ENCODE measurements at regions not wholly inside any gene's neighbourhood (a gene's known extent, or its start where the extent isn't known, plus 50 kb on each side); places are given as distances from the start of the nearest gene placed in this dataset.

GRCh38 chr18:71966791-71967190 is 577.4 kb downstream of the CBLN2 start:
- H3K9ac ChIP-seq (ENCODE audit: insufficient read depth, low read depth, low read length), result no peak overlapping the region
- intact Hi-C loops (cut with micrococcal nuclease; ENCODE audit: unreplicated experiment) (no loop called here), in situ Hi-C loops (cut with HindIII; ENCODE audit: extremely low pct_ligation_motif_present, low pct_unique_long_range_greater_than_20kb) (no loop called here)
- no peaks in the 10 kb centered on the region for H3K36me3 ChIP-seq (replicated peaks in 1 of 2; ENCODE audit: control insufficient read depth in 1 of 2, insufficient read depth in 2 of 2, low read length in 2 of 2)
- no peaks in the 10 kb centered on the region for H3K4me1 ChIP-seq (ENCODE audit: insufficient read depth, low read length)
- no peak for ATAC-seq
- H3K4me2 ChIP-seq (ENCODE audit: low read depth, low read length), result no peak overlapping the region
- no peaks in the 10 kb centered on the region for H3K27me3 ChIP-seq (ENCODE audit: control insufficient read depth in 1 of 2, insufficient read depth in 2 of 2, low read length in 2 of 2)
- no peak overlapping the region for H3K4me3 ChIP-seq (replicated peaks in 1 of 3; ENCODE audit: insufficient read depth in 1 of 3, low read depth in 2 of 3, low read length in 3 of 3)
- TF ChIP-seq TP53 (CRISPR knock-in tag; conservative IDR thresholded peaks at IDR 0.05), result no peak
- no peak for TF ChIP-seq ZZZ3 (CRISPR knock-in tag; IDR thresholded peaks at IDR 0.05; ENCODE audit: borderline replicate concordance)
- no peaks in the 10 kb centered on the region for H4K20me1 ChIP-seq (ENCODE audit: insufficient read depth, low read length)
- no peak for DNase-seq (ENCODE audit: low spot score)
- BruUV-seq (replicated peaks), result no TSS peak
- CTCF ChIA-PET (ENCODE audit: low intra/inter-chr PET ratio, low total read pairs), result no interaction called here
- POLR2A ChIA-PET, result no interaction called here
- H3K79me2 ChIP-seq (ENCODE audit: insufficient read depth, low read length), result no peaks in the 10 kb centered on the region
- H3K27ac ChIP-seq (ENCODE audit: extremely low read length, insufficient read depth, low read length), result no peak overlapping the region
- H3K9me3 ChIP-seq (ENCODE audit: low read length), result peaks cover 26% of the 10 kb centered on the region
- FAIRE-seq, result no peak
- H2AFZ ChIP-seq (ENCODE audit: low read length), result no peak overlapping the region

DNA sequence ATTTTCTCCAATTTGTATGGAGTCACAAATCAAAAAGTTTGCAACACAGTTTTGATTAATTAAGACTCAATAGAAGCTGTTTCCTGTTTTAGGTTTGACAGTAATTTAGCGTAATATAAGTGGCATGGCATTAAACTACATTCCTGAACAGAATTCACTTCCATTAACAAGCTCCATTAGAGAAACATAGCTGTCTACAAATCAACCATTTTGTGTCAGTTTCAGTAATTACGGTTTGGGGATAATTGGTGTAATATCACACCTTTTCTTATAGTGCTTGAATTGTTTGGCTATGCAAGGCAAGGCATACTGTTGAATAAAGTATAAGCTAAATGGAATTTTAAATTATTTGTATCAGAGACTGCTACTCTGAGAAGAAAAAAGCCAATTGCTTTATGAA is 585.5 kb downstream of the CBLN2 start:
- Histone ChIP-seq H3K9me3 (ENCODE audit: low read length) (peaks cover 5% of the 10 kb centered on the region; the same call in 1 of the 2 replicates), H3K79me2 (ENCODE audit: insufficient read depth, low read length) (no peaks in the 10 kb centered on the region), H3K27ac (ENCODE audit: extremely low read length, insufficient read depth, low read length) (no peak overlapping the region), H3K9ac (ENCODE audit: insufficient read depth, low read depth, low read length) (no peak overlapping the region), H3K4me3 (replicated peaks in 1 of 3; ENCODE audit: insufficient read depth in 1 of 3, low read depth in 2 of 3, low read length in 3 of 3) (no peak overlapping the region), H3K4me2 (ENCODE audit: low read depth, low read length) (no peak overlapping the region), H3K27me3 (ENCODE audit: control insufficient read depth in 1 of 2, insufficient read depth in 2 of 2, low read length in 2 of 2) (no peaks in the 10 kb centered on the region), H2AFZ (ENCODE audit: low read length) (no peak overlapping the region), H4K20me1 (ENCODE audit: insufficient read depth, low read length) (no peaks in the 10 kb centered on the region), H3K4me1 (ENCODE audit: insufficient read depth, low read length) (no peaks in the 10 kb centered on the region), H3K36me3 (replicated peaks in 1 of 2; ENCODE audit: control insufficient read depth in 1 of 2, insufficient read depth in 2 of 2, low read length in 2 of 2) (no peaks in the 10 kb centered on the region)
- ATAC-seq (no peak), FAIRE-seq (no peak), DNase-seq (ENCODE audit: low spot score) (no peak)
- intact Hi-C loops (cut with micrococcal nuclease; ENCODE audit: unreplicated experiment) (no loop called here), in situ Hi-C loops (cut with HindIII; ENCODE audit: extremely low pct_ligation_motif_present, low pct_unique_long_range_greater_than_20kb) (no loop called here)
- CTCF ChIA-PET (ENCODE audit: low intra/inter-chr PET ratio, low total read pairs), result no interaction called here
- POLR2A ChIA-PET, result no interaction called here
- 4% methylated on average over 2 of the region's 2 CpGs for WGBS (ENCODE audit: low lambda C conversion rate)
- no TSS peak for BruUV-seq (replicated peaks)
- no peak for TF ChIP-seq NFE2L2 (IDR thresholded peaks at IDR 0.05; ENCODE audit: low read length)
- TF ChIP-seq ZNF512 (CRISPR knock-in tag; IDR thresholded peaks at IDR 0.05), result no peak
- TF ChIP-seq, protein P1, sequence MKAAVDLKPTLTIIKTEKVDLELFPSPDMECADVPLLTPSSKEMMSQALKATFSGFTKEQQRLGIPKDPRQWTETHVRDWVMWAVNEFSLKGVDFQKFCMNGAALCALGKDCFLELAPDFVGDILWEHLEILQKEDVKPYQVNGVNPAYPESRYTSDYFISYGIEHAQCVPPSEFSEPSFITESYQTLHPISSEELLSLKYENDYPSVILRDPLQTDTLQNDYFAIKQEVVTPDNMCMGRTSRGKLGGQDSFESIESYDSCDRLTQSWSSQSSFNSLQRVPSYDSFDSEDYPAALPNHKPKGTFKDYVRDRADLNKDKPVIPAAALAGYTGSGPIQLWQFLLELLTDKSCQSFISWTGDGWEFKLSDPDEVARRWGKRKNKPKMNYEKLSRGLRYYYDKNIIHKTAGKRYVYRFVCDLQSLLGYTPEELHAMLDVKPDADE (CRISPR knock-in tag; IDR thresholded peaks at IDR 0.05), result no peak
- TF ChIP-seq FOXP1 (IDR thresholded peaks at IDR 0.05), result no peak
- TF ChIP-seq FOXP1 (CRISPR knock-in tag; IDR thresholded peaks at IDR 0.05), result no peak
- TF ChIP-seq EEA1 (CRISPR knock-in tag; IDR thresholded peaks at IDR 0.05; ENCODE audit: borderline replicate concordance), result no peak
- no peak for TF ChIP-seq CBFB (CRISPR knock-in tag; IDR thresholded peaks at IDR 0.05)
- TF ChIP-seq TSC22D2 (CRISPR knock-in tag; IDR thresholded peaks at IDR 0.05; ENCODE audit: borderline replicate concordance), result no peak
- TF ChIP-seq KMT2B (CRISPR knock-in tag; IDR thresholded peaks at IDR 0.05), result no peak
- no peak for TF ChIP-seq ZMYM3 (CRISPR knock-in tag; IDR thresholded peaks at IDR 0.05)
- no peak for TF ChIP-seq NR2F6 (IDR thresholded peaks at IDR 0.05)
- TF ChIP-seq NR2F6 (CRISPR knock-in tag; IDR thresholded peaks at IDR 0.05), result no peak
- TF ChIP-seq MED1 (CRISPR knock-in tag; IDR thresholded peaks at IDR 0.05), result no peak
- TF ChIP-seq POLR2AphosphoS2 (IDR thresholded peaks at IDR 0.05; ENCODE audit: low read depth, low read length), result no peak
- TF ChIP-seq, protein P2, sequence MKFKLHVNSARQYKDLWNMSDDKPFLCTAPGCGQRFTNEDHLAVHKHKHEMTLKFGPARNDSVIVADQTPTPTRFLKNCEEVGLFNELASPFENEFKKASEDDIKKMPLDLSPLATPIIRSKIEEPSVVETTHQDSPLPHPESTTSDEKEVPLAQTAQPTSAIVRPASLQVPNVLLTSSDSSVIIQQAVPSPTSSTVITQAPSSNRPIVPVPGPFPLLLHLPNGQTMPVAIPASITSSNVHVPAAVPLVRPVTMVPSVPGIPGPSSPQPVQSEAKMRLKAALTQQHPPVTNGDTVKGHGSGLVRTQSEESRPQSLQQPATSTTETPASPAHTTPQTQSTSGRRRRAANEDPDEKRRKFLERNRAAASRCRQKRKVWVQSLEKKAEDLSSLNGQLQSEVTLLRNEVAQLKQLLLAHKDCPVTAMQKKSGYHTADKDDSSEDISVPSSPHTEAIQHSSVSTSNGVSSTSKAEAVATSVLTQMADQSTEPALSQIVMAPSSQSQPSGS (CRISPR knock-in tag; IDR thresholded peaks at IDR 0.05), result no peak
- no peak for TF ChIP-seq SRSF4 (IDR thresholded peaks at IDR 0.05; ENCODE audit: low read depth, low read length, poor library complexity, severe bottlenecking)
- no peak for TF ChIP-seq KLF9 (CRISPR knock-in tag; IDR thresholded peaks at IDR 0.05; ENCODE audit: low read depth)

All from HepG2 (cell line).